ENCODE measurements at regions not wholly inside any gene's neighbourhood (a gene's known extent, or its start where the extent isn't known, plus 50 kb on each side); places are given as distances from the start of the nearest gene placed in this dataset.
"Not testable (repeated sequence)": the region's sequence is repeated elsewhere in the genome, so short reads cannot be mapped to it uniquely, and the experiment has no call there.

- Histone ChIP-seq H3K27me3 (ENCODE audit: control insufficient read depth in 1 of 2, insufficient read depth in 2 of 2, low read length in 2 of 2) (no peaks in the 10 kb centered on the region), H3K4me3 (ENCODE audit: low read depth in 1 of 2, low read length in 2 of 2) (no peak overlapping the region), H3K9ac (ENCODE audit: low read depth in 1 of 2, low read length in 2 of 2) (no peak overlapping the region), H3K4me1 (ENCODE audit: control insufficient read depth in 1 of 2, insufficient read depth in 2 of 2, low read length in 2 of 2) (no peaks in the 10 kb centered on the region), H3K9me3 (ENCODE audit: control insufficient read depth in 1 of 2, low read length in 2 of 2) (no peaks in the 10 kb centered on the region), H3K27ac (ENCODE audit: low read depth, low read length) (no peak overlapping the region), H3K36me3 (ENCODE audit: control insufficient read depth in 1 of 2, insufficient read depth in 2 of 2, low read length in 2 of 2) (no peaks in the 10 kb centered on the region)
These were observed 1709.1 kb upstream of the LRRTM1 start for GRCh38 chr2:82013641-82014040.

DNA sequence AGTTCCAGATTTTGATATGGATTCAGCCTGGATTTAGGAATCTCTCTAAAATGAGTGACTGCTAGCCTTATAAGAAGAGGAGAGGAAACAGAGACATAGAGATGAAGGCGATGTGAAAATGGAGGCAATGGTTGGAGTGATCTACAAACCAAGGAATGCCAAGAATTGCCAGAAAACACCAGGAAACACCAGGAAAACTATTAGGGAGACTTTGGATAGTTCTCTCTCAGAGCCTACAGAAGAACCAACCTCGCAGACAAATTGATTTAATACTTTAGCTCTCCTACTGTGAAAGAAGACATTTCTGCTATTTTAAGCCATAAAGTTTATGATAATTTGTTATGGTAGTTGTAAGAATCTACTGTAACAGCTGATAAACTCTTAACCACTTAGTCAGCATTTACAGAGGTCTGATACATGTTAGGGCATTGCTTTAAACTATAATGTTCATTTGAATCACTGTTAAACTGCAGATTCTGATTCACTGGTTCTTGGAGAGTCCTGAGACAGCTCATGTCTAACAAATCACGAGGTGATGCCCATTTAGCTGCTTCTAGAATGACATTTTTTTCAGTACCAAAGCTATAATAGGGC lies 1702.6 kb upstream of the LRRTM1 start:
- no peak overlapping the region for H3K4me3 ChIP-seq (ENCODE audit: low read depth in 1 of 2, low read length in 2 of 2)
- H3K9me3 ChIP-seq (ENCODE audit: control insufficient read depth in 1 of 2, low read length in 2 of 2) = no peaks in the 10 kb centered on the region
- H3K36me3 ChIP-seq (ENCODE audit: control insufficient read depth in 1 of 2, insufficient read depth in 2 of 2, low read length in 2 of 2) = no peaks in the 10 kb centered on the region
- no peaks in the 10 kb centered on the region for H3K27me3 ChIP-seq (ENCODE audit: control insufficient read depth in 1 of 2, insufficient read depth in 2 of 2, low read length in 2 of 2)
- no peak overlapping the region for H3K27ac ChIP-seq (ENCODE audit: low read depth, low read length)
- H3K9ac ChIP-seq (ENCODE audit: low read depth in 1 of 2, low read length in 2 of 2) = no peak overlapping the region
- no peaks in the 10 kb centered on the region for H3K4me1 ChIP-seq (ENCODE audit: control insufficient read depth in 1 of 2, insufficient read depth in 2 of 2, low read length in 2 of 2)

GRCh38 chr2:82005889-82006288 lies 1701.3 kb upstream of the LRRTM1 start:
- H3K9me3 ChIP-seq (ENCODE audit: control insufficient read depth in 1 of 2, low read length in 2 of 2); H3K4me3 ChIP-seq (ENCODE audit: low read depth in 1 of 2, low read length in 2 of 2); H3K36me3 ChIP-seq (ENCODE audit: control insufficient read depth in 1 of 2, insufficient read depth in 2 of 2, low read length in 2 of 2); H3K4me1 ChIP-seq (ENCODE audit: control insufficient read depth in 1 of 2, insufficient read depth in 2 of 2, low read length in 2 of 2); H3K9ac ChIP-seq (ENCODE audit: low read depth in 1 of 2, low read length in 2 of 2); H3K27ac ChIP-seq (ENCODE audit: low read depth, low read length); H3K27me3 ChIP-seq (ENCODE audit: control insufficient read depth in 1 of 2, insufficient read depth in 2 of 2, low read length in 2 of 2): not testable (repeated sequence)

GRCh38 chr2:82001614-82002013 lies 1697.1 kb upstream of the LRRTM1 start:
- H3K27ac ChIP-seq (ENCODE audit: low read depth, low read length) = no peak overlapping the region
- no peaks in the 10 kb centered on the region for H3K36me3 ChIP-seq (ENCODE audit: control insufficient read depth in 1 of 2, insufficient read depth in 2 of 2, low read length in 2 of 2)
- no peaks in the 10 kb centered on the region for H3K27me3 ChIP-seq (ENCODE audit: control insufficient read depth in 1 of 2, insufficient read depth in 2 of 2, low read length in 2 of 2)
- H3K9me3 ChIP-seq (ENCODE audit: control insufficient read depth in 1 of 2, low read length in 2 of 2) = no peaks in the 10 kb centered on the region
- no peaks in the 10 kb centered on the region for H3K4me1 ChIP-seq (ENCODE audit: control insufficient read depth in 1 of 2, insufficient read depth in 2 of 2, low read length in 2 of 2)
- H3K4me3 ChIP-seq (ENCODE audit: low read depth in 1 of 2, low read length in 2 of 2) = no peak overlapping the region
- no peak overlapping the region for H3K9ac ChIP-seq (ENCODE audit: low read depth in 1 of 2, low read length in 2 of 2)

DNA sequence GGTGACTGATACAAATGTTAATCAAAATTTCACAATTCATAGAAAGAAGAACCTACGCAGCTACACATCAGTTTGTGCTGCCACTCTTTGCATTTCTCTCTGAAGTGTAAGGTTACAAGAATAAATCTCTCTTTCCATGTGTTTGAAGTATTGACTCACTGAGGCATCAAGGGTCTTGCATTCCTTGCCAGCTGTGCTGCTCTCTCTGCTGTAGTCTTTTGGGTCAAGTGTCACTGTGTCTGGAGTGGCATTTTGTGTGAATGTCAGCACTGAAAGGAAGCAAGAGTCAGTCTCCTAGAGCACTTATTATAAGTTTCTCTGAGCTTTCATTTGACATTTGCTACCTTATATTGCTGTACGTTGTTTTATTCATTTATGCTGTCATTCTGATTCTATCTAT lies 1696.1 kb upstream of the LRRTM1 start:
- H3K27ac ChIP-seq (ENCODE audit: low read depth, low read length) = no peak overlapping the region
- no peak overlapping the region for H3K4me3 ChIP-seq (ENCODE audit: low read depth in 1 of 2, low read length in 2 of 2)
- no peaks in the 10 kb centered on the region for H3K36me3 ChIP-seq (ENCODE audit: control insufficient read depth in 1 of 2, insufficient read depth in 2 of 2, low read length in 2 of 2)
- H3K27me3 ChIP-seq (ENCODE audit: control insufficient read depth in 1 of 2, insufficient read depth in 2 of 2, low read length in 2 of 2) = no peaks in the 10 kb centered on the region
- no peaks in the 10 kb centered on the region for H3K9me3 ChIP-seq (ENCODE audit: control insufficient read depth in 1 of 2, low read length in 2 of 2)
- H3K9ac ChIP-seq (ENCODE audit: low read depth in 1 of 2, low read length in 2 of 2) = no peak overlapping the region
- no peaks in the 10 kb centered on the region for H3K4me1 ChIP-seq (ENCODE audit: control insufficient read depth in 1 of 2, insufficient read depth in 2 of 2, low read length in 2 of 2)

- Histone ChIP-seq H3K4me3 (ENCODE audit: low read depth in 1 of 2, low read length in 2 of 2) (no peak overlapping the region), H3K4me1 (ENCODE audit: control insufficient read depth in 1 of 2, insufficient read depth in 2 of 2, low read length in 2 of 2) (no peaks in the 10 kb centered on the region), H3K9ac (ENCODE audit: low read depth in 1 of 2, low read length in 2 of 2) (no peak overlapping the region), H3K36me3 (ENCODE audit: control insufficient read depth in 1 of 2, insufficient read depth in 2 of 2, low read length in 2 of 2) (no peaks in the 10 kb centered on the region), H3K27me3 (ENCODE audit: control insufficient read depth in 1 of 2, insufficient read depth in 2 of 2, low read length in 2 of 2) (no peaks in the 10 kb centered on the region), H3K27ac (ENCODE audit: low read depth, low read length) (no peak overlapping the region), H3K9me3 (ENCODE audit: control insufficient read depth in 1 of 2, low read length in 2 of 2) (no peaks in the 10 kb centered on the region)
These were observed 1691.8 kb upstream of the LRRTM1 start for GRCh38 chr2:81996332-81996731.

- Histone ChIP-seq H3K27ac (ENCODE audit: low read depth, low read length) (no peak overlapping the region), H3K9me3 (ENCODE audit: control insufficient read depth in 1 of 2, low read length in 2 of 2) (no peaks in the 10 kb centered on the region), H3K27me3 (ENCODE audit: control insufficient read depth in 1 of 2, insufficient read depth in 2 of 2, low read length in 2 of 2) (no peaks in the 10 kb centered on the region), H3K36me3 (ENCODE audit: control insufficient read depth in 1 of 2, insufficient read depth in 2 of 2, low read length in 2 of 2) (no peaks in the 10 kb centered on the region), H3K4me3 (ENCODE audit: low read depth in 1 of 2, low read length in 2 of 2) (no peak overlapping the region), H3K9ac (ENCODE audit: low read depth in 1 of 2, low read length in 2 of 2) (no peak overlapping the region), H3K4me1 (ENCODE audit: control insufficient read depth in 1 of 2, insufficient read depth in 2 of 2, low read length in 2 of 2) (no peaks in the 10 kb centered on the region)
These were observed 1686.7 kb upstream of the LRRTM1 start for GRCh38 chr2:81991282-81991681.

DNA sequence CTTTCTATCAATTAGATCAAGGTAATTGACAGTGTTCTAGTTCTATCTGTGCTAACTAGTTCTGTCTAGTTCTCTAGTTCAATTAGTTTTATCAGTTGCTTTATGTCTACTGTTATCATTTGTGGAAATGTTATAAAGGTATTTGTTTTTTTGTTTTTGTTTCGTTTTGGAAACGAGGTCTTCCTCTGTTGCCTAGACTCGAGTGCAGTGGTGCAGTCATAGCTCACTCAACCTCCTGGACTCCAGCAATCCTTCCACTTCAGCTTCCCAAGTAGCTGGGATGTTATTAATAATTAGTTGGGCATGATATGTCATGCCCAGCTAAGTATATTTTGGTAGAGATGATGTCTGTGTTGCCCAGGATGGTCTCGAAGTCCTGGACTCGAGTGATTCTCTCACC lies 1682.8 kb upstream of the LRRTM1 start:
- Histone ChIP-seq H3K27ac (ENCODE audit: low read depth, low read length) (no peak overlapping the region), H3K4me1 (ENCODE audit: control insufficient read depth in 1 of 2, insufficient read depth in 2 of 2, low read length in 2 of 2) (no peaks in the 10 kb centered on the region), H3K27me3 (ENCODE audit: control insufficient read depth in 1 of 2, insufficient read depth in 2 of 2, low read length in 2 of 2) (no peaks in the 10 kb centered on the region), H3K9ac (ENCODE audit: low read depth in 1 of 2, low read length in 2 of 2) (no peak overlapping the region), H3K4me3 (ENCODE audit: low read depth in 1 of 2, low read length in 2 of 2) (no peak overlapping the region), H3K36me3 (ENCODE audit: control insufficient read depth in 1 of 2, insufficient read depth in 2 of 2, low read length in 2 of 2) (no peaks in the 10 kb centered on the region), H3K9me3 (ENCODE audit: control insufficient read depth in 1 of 2, low read length in 2 of 2) (peaks cover 0 to 2% of the 10 kb centered on the region in 2 donors)

DNA sequence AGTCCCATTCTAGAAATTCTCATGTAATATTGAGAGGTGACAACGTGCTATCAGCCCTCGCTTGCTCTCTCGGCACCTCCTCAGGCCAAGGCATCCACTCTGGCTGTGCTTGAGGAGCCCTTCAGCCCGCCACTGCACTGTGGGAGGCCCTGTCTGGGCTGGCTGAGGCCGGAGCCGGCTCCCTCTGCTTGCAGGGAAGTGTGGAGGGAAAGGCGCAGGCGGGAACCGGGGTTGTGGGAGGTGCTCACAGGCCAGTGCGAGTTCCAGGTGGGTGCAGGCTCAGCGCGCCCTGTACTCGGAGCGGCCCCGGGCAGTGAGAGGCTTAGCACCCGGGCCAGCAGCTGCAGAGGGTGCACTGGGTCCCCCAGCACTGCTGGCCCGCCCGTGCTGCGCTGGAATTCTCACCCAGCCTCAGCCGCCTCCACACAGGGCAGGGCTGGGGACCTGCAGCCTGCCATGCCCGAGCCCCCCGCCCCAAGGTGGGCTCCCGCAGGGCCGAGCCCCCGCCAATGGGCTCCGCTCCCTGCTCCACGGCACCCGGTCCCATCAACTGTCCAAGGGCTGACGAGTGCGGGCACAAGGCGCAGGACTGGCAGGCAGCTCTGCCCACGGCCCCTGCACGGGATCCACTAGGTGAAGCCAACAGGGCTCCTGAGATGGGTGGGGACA lies 1680.6 kb upstream of the LRRTM1 start:
- Histone ChIP-seq H3K4me3 (ENCODE audit: low read depth in 1 of 2, low read length in 2 of 2) (no peak overlapping the region), H3K27ac (ENCODE audit: low read depth, low read length) (no peak overlapping the region), H3K36me3 (ENCODE audit: control insufficient read depth in 1 of 2, insufficient read depth in 2 of 2, low read length in 2 of 2) (no peaks in the 10 kb centered on the region), H3K27me3 (ENCODE audit: control insufficient read depth in 1 of 2, insufficient read depth in 2 of 2, low read length in 2 of 2) (no peaks in the 10 kb centered on the region), H3K9ac (ENCODE audit: low read depth in 1 of 2, low read length in 2 of 2) (no peak overlapping the region), H3K9me3 (ENCODE audit: control insufficient read depth in 1 of 2, low read length in 2 of 2) (peaks cover 0 to 2% of the 10 kb centered on the region in 2 donors), H3K4me1 (ENCODE audit: control insufficient read depth in 1 of 2, insufficient read depth in 2 of 2, low read length in 2 of 2) (no peaks in the 10 kb centered on the region)

DNA sequence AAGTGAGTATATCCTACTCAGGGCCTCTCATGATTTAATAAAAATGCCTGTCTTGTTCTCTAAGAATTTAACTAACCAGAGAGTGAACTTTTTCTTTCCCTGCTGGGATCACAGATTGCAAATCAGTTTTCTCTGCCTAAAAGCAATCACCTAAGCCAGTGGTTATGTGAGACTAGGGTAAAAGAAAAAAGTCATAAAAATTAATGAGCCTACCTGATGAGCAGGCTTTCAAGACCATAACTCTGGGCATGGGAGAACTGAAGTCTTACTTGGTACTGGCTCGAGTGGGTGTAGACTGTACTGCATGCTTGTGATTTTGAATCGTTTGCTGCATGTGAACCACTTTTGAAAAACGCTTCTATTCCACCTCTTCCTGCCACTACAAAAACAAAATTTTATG lies 1677.0 kb upstream of the LRRTM1 start:
- H3K27ac ChIP-seq (ENCODE audit: low read depth, low read length) = no peak overlapping the region
- no peak overlapping the region for H3K9ac ChIP-seq (ENCODE audit: low read depth in 1 of 2, low read length in 2 of 2)
- H3K9me3 ChIP-seq (ENCODE audit: control insufficient read depth in 1 of 2, low read length in 2 of 2) = peaks cover 0 to 2% of the 10 kb centered on the region in 2 donors
- no peaks in the 10 kb centered on the region for H3K4me1 ChIP-seq (ENCODE audit: control insufficient read depth in 1 of 2, insufficient read depth in 2 of 2, low read length in 2 of 2)
- H3K4me3 ChIP-seq (ENCODE audit: low read depth in 1 of 2, low read length in 2 of 2) = no peak overlapping the region
- no peaks in the 10 kb centered on the region for H3K36me3 ChIP-seq (ENCODE audit: control insufficient read depth in 1 of 2, insufficient read depth in 2 of 2, low read length in 2 of 2)
- H3K27me3 ChIP-seq (ENCODE audit: control insufficient read depth in 1 of 2, insufficient read depth in 2 of 2, low read length in 2 of 2) = no peaks in the 10 kb centered on the region

Data from duodenal mucosa (tissue), 2 donors.